H1 (cell line): ENCODE measurements at regions not wholly inside any gene's neighbourhood (a gene's known extent, or its start where the extent isn't known, plus 50 kb on each side); places are given as distances from the start of the nearest gene placed in this dataset.

ENCODE experiments used
- CTCF ChIA-PET: fragments of 300-600 bp; sonication (Branson Sonifier 250); formaldehyde crosslinking; loops from one replicate; lab custom pipeline; 2021; ENCODE audit not compliant: partially characterized antibody; lab: Charles Lee
- POLR2A ChIA-PET: fragments of 300-600 bp; sonication (Branson Sonifier 250); formaldehyde crosslinking; loops from one replicate; lab custom pipeline; 2021; ENCODE audit warnings: inconsistent platforms; ENCODE audit not compliant: partially characterized antibody; lab: Charles Lee
- DNase-seq, 2 experiments: peaks; one replicate each; pipeline versions ENCODE4 v3.0.0 to v3.0.0-alpha.2; 2010 to 2022; ENCODE audit warnings: low spot score in 2 of 2, low read depth in 1 of 2, mixed read lengths in 1 of 2
- FAIRE-seq: peaks from 2 replicates; lab custom pipeline; 2011; peaks lifted over from hg19 to GRCh38; lab: Jason Lieb, UNC
- H2AFZ ChIP-seq: 2 replicates; pipeline ENCODE4 v1.8.1; 2012; ENCODE audit warnings: low read length, inconsistent platforms
- H2AK5ac ChIP-seq: 2 replicates; pipeline ENCODE4 v1.6.1; 2013; ENCODE audit warnings: low read depth, low read length
- H2BK120ac ChIP-seq: replicated peaks from 2 replicates; pipeline ENCODE3; 2013; ENCODE audit warnings: low read depth, low read length, inconsistent platforms
- H2BK12ac ChIP-seq: 2 replicates; pipeline ENCODE4 v1.6.1; 2013; ENCODE audit warnings: low read depth, low read length
- H2BK15ac ChIP-seq: 2 replicates; pipeline ENCODE4 v1.6.1; 2013; ENCODE audit warnings: low read length
- H2BK20ac ChIP-seq: 2 replicates; pipeline ENCODE4 v1.6.1; 2013; ENCODE audit warnings: low read length
- H2BK5ac ChIP-seq: 2 replicates; pipeline ENCODE4 v1.6.1; 2013; ENCODE audit warnings: low read depth, low read length
- H3K14ac ChIP-seq: 2 replicates; pipeline ENCODE4 v1.6.1; 2013; ENCODE audit warnings: inconsistent platforms; ENCODE audit not compliant: insufficient read length
- H3K18ac ChIP-seq: 2 replicates; pipeline ENCODE4 v1.6.1; 2013; ENCODE audit warnings: low read length; ENCODE audit errors: extremely low read depth
- H3K23ac ChIP-seq: 2 replicates; pipeline ENCODE4 v1.6.1; 2013; ENCODE audit warnings: inconsistent platforms; ENCODE audit not compliant: insufficient read length
- H3K23me2 ChIP-seq: 2 replicates; pipeline ENCODE4 v1.6.1; 2013; ENCODE audit warnings: low read depth, low read length
- H3K27ac ChIP-seq: 2 replicates; pipeline ENCODE4 v1.6.1; 2011; ENCODE audit warnings: low read depth, low read length, inconsistent platforms
- H3K27me3 ChIP-seq, 4 experiments: replicated peaks in 1 of 4; 1 replicate in 1 of 4; 2 replicates in 3 of 4; pipeline versions ENCODE4 v1.6.1 to v1.8.1; 2011 to 2013; ENCODE audit warnings: low read length in 3 of 4, mild to moderate bottlenecking in 3 of 4, inconsistent platforms in 2 of 4, mixed read lengths in 2 of 4, moderate library complexity in 1 of 4; ENCODE audit not compliant: control insufficient read depth in 3 of 4, insufficient read depth in 3 of 4; ENCODE audit errors: extremely low read depth in 1 of 4
- H3K36me3 ChIP-seq, 4 experiments: 2 replicates each; pipeline versions ENCODE4 v1.6.1 to v1.8.1; 2011 to 2013; ENCODE audit warnings: mild to moderate bottlenecking in 4 of 4, low read length in 3 of 4, moderate library complexity in 2 of 4, control low read depth in 1 of 4, inconsistent platforms in 1 of 4; ENCODE audit not compliant: insufficient read depth in 4 of 4, control insufficient read depth in 2 of 4
- H3K4ac ChIP-seq: replicated peaks from 2 replicates; pipeline ENCODE3; 2013; ENCODE audit warnings: low read length, low read depth, mixed read lengths, inconsistent platforms; ENCODE audit not compliant: insufficient read length
- H3K4me1 ChIP-seq, 4 experiments: replicated peaks in 1 of 4; 1 replicate in 1 of 4; 2 replicates in 3 of 4; pipeline versions ENCODE4 v1.6.1 to v1.8.1; 2011 to 2013; ENCODE audit warnings: low read length in 3 of 4, inconsistent platforms in 2 of 4, mixed read lengths in 1 of 4; ENCODE audit not compliant: insufficient read depth in 4 of 4, control insufficient read depth in 3 of 4
- H3K4me2 ChIP-seq, 2 experiments: 2 replicates each; pipeline versions ENCODE4 v1.6.1 to v1.8.1; 2011 to 2013; ENCODE audit warnings: low read depth in 2 of 2, low read length in 2 of 2, control low read depth in 1 of 2, inconsistent platforms in 1 of 2, mild to moderate bottlenecking in 1 of 2; ENCODE audit not compliant: insufficient read depth in 1 of 2
- H3K4me3 ChIP-seq, 4 experiments: fragments of 200-600, 300-600 bp in 1 of 4; sonication (generic), shearing (Covaris generic), sonication (Bioruptor Twin) in 1 of 4; 2 replicates each; pipeline versions ENCODE4 v1.5.1 to v1.8.1; 2011 to 2016; ENCODE audit warnings: low read length in 4 of 4, low read depth in 3 of 4, control low read depth in 2 of 4, inconsistent platforms in 2 of 4, mild to moderate bottlenecking in 2 of 4, mixed read lengths in 1 of 4, moderate library complexity in 1 of 4; ENCODE audit not compliant: insufficient read depth in 2 of 4; ENCODE audit errors: extremely low read depth in 1 of 4
- H3K56ac ChIP-seq: replicated peaks from 2 replicates; pipeline ENCODE3; 2013; ENCODE audit warnings: low read depth, mild to moderate bottlenecking, mixed read lengths, low read length, inconsistent platforms; ENCODE audit not compliant: insufficient read length
- H3K79me1 ChIP-seq: 2 replicates; pipeline ENCODE4 v1.6.1; 2013; ENCODE audit warnings: low read depth, low read length, control low read depth
- H3K79me2 ChIP-seq, 2 experiments: 2 replicates each; pipeline versions ENCODE4 v1.6.1 to v1.8.1; 2012 to 2013; ENCODE audit warnings: low read length in 2 of 2, mild to moderate bottlenecking in 2 of 2, inconsistent platforms in 1 of 2; ENCODE audit not compliant: insufficient read depth in 2 of 2, control insufficient read depth in 1 of 2
- H3K9ac ChIP-seq, 4 experiments: replicated peaks in 1 of 4; 1 replicate in 1 of 4; 2 replicates in 3 of 4; pipeline versions ENCODE4 v1.6.1 to v1.8.1; 2011 to 2013; ENCODE audit warnings: low read depth in 3 of 4, low read length in 3 of 4, control low read depth in 2 of 4, mild to moderate bottlenecking in 2 of 4, moderate library complexity in 2 of 4, inconsistent platforms in 1 of 4; ENCODE audit errors: extremely low read depth in 1 of 4
- H3K9me3 ChIP-seq, 2 experiments: 2 replicates each; pipeline versions ENCODE4 v1.6.1 to v1.8.1; 2012 to 2013; ENCODE audit warnings: mild to moderate bottlenecking in 2 of 2, moderate library complexity in 2 of 2, control low read depth in 1 of 2, inconsistent platforms in 1 of 2, low read depth in 1 of 2, low read length in 1 of 2, mixed read lengths in 1 of 2; ENCODE audit not compliant: insufficient read depth in 2 of 2
- H4K20me1 ChIP-seq, 2 experiments: replicated peaks in 1 of 2; 2 replicates each; pipeline versions ENCODE3 to v1.8.1; 2011 to 2013; ENCODE audit warnings: inconsistent platforms in 2 of 2, low read length in 2 of 2, mild to moderate bottlenecking in 1 of 2; ENCODE audit not compliant: insufficient read depth in 2 of 2, control insufficient read depth in 1 of 2
- H4K5ac ChIP-seq: 2 replicates; pipeline ENCODE4 v1.6.1; 2013; ENCODE audit warnings: low read length, low read depth, mixed read lengths, inconsistent platforms; ENCODE audit not compliant: insufficient read length
- H4K8ac ChIP-seq: 2 replicates; pipeline ENCODE4 v1.8.0; 2013; ENCODE audit warnings: mild to moderate bottlenecking, moderate library complexity, low read length, inconsistent platforms; ENCODE audit not compliant: insufficient read depth; ENCODE audit errors: extremely low read depth
- H4K91ac ChIP-seq: replicated peaks from 2 replicates; pipeline ENCODE3; 2013; ENCODE audit warnings: low read length, mixed read lengths, inconsistent platforms; ENCODE audit not compliant: insufficient read length
- ASH2L ChIP-seq: fragments of 200-600, 300-600 bp; sonication (generic); IDR thresholded peaks from one replicate; pipeline ENCODE4 v1.7.1; 2017; ENCODE audit warnings: low read length
- BACH1 ChIP-seq: IDR thresholded peaks from 2 replicates; pipeline ENCODE4 v1.6.1; 2012; ENCODE audit warnings: low read length, improper control_type of control experiment
- BRCA1 ChIP-seq: IDR thresholded peaks from 2 replicates; pipeline ENCODE4 v1.6.1; 2012; ENCODE audit warnings: low read depth, low read length, improper control_type of control experiment
- CHD1 ChIP-seq: IDR thresholded peaks from 2 replicates; pipeline ENCODE4 v1.6.1; 2012; ENCODE audit warnings: low read depth, low read length, improper control_type of control experiment
- GABPA ChIP-seq: IDR thresholded peaks from 2 replicates; pipeline ENCODE4 v1.6.1; 2011; ENCODE audit warnings: mild to moderate bottlenecking, low read length, moderate library complexity, borderline replicate concordance; ENCODE audit not compliant: insufficient read depth
- JUN ChIP-seq: IDR thresholded peaks from 2 replicates; pipeline ENCODE4 v1.6.1; 2011; ENCODE audit warnings: low read depth, mild to moderate bottlenecking, improper control_type of control experiment, low read length
- MAFK ChIP-seq: IDR thresholded peaks from 2 replicates; pipeline ENCODE4 v1.6.1; 2012; ENCODE audit warnings: low read depth, mild to moderate bottlenecking, improper control_type of control experiment, low read length
- POU5F1 ChIP-seq: IDR thresholded peaks from 2 replicates; pipeline ENCODE4 v1.6.1; 2011; ENCODE audit warnings: low read depth, mild to moderate bottlenecking, low read length, moderate library complexity
- RXRA ChIP-seq: IDR thresholded peaks from 2 replicates; pipeline ENCODE4 v1.6.1; 2011; ENCODE audit warnings: low read depth, mild to moderate bottlenecking, low read length, moderate library complexity; ENCODE audit not compliant: insufficient read depth
- SIX5 ChIP-seq: IDR thresholded peaks from 2 replicates; pipeline ENCODE4 v1.6.1; 2011; ENCODE audit warnings: mild to moderate bottlenecking, low read depth, low read length
- ZNF274 ChIP-seq: IDR thresholded peaks from 2 replicates; pipeline ENCODE4 v1.7.0; 2012; ENCODE audit warnings: low read length, borderline replicate concordance; ENCODE audit errors: extremely low read depth
- WGBS, 2 experiments: shearing (Covaris generic) in 1 of 2; methylation state at CpG; one replicate each; pipeline versions ENCODE4 v1.1.6 to v1.1.7; 2013 to 2015; ENCODE audit warnings: low lambda C conversion rate in 2 of 2, mixed read lengths in 2 of 2, inconsistent platforms in 1 of 2, low coverage in 1 of 2, missing lambda C conversion rate in 1 of 2; ENCODE audit not compliant: insufficient replicate concordance in 2 of 2, insufficient coverage in 1 of 2, insufficient read length in 1 of 2; ENCODE audit errors: extremely low coverage in 1 of 2, missing lambda C conversion rate in 1 of 2; 5-methylcytosine and 5-hydroxymethylcytosine counted together

DNA sequence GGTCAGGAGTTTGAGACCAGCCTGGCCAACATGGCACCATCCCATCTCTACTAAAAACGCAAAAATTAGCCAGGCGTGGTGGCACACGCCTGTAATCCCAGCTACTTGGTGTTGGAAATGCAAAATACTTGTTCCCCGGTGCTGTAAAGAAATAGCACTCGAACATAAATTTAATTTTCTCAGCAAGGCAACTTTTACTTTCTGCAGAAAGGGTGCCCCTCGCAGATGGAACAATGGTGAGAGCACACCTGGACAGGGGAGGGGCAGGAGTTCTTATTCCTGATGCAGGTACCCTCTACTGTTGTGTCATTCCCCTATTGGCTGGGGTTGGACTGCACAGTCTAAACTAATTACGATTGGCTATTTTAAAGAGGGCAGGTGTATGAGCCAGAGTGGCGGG, 139.7 kb downstream of the FHIP1A start:
- 74% methylated on average over 8 of the region's 8 CpGs; no CpG with 5 or more reads in 1 of the 2 experiments for WGBS, 2 experiments
- Histone ChIP-seq H4K20me1 (no peaks in the 10 kb centered on the region), H3K27ac (peak overlapping the region; percentile 39; the same call in 1 of the 2 replicates)

More for the DNA sequence above, 139.7 kb downstream of the FHIP1A start:
- H3K14ac ChIP-seq, result no peak overlapping the region
- peak overlapping the region; percentile 77; the same call in 1 of the 2 replicates for H2BK12ac ChIP-seq
- H2BK15ac ChIP-seq, result no peak overlapping the region
- no peak for FAIRE-seq
- no peak overlapping the region for H4K5ac ChIP-seq
- H3K36me3 ChIP-seq, result peaks cover 0 to 9% (median 0%) of the 10 kb centered on the region in 4 experiments; a peak in 2 of 8 replicates
- peak overlapping the region; percentile 71; the same call in 1 of the 2 replicates for H2AK5ac ChIP-seq
- ChIA-PET CTCF (no interaction called here), POLR2A (interaction anchor here (1.0 kb wide), 1 partner anchor 40 kb away, joined by 4 read pairs; no protein-coding TSS in a partner anchor)
- no peak overlapping the region for H3K18ac ChIP-seq
- H2BK20ac ChIP-seq, result no peak overlapping the region
- H2BK5ac ChIP-seq, result peak overlapping the region; percentile 82; the same call in 1 of the 2 replicates
- no peak overlapping the region for H3K23ac ChIP-seq
- no peak for DNase-seq
- H2AFZ ChIP-seq, result no peak overlapping the region
- no peak overlapping the region for H2BK120ac ChIP-seq
- H3K56ac ChIP-seq, result no peak overlapping the region
- H3K9me3 ChIP-seq, result no peaks in the 10 kb centered on the region
- H3K23me2 ChIP-seq, result no peaks in the 10 kb centered on the region
- H3K27me3 ChIP-seq, result no peaks in the 10 kb centered on the region
- 0 out of 4 replicates have a peak overlapping the region, but pooled peaks of 1 of the 2 experiments have one; percentile 9 for H3K4me2 ChIP-seq
- no peak overlapping the region for H3K9ac ChIP-seq
- TF ChIP-seq MAFK, result no peak
- TF ChIP-seq BRCA1, result no peak
- TF ChIP-seq SIX5, result no peak
- TF ChIP-seq ZNF274, result no peak
- TF ChIP-seq GABPA, result no peak
- TF ChIP-seq ASH2L, result no peak
- no peak for TF ChIP-seq BACH1
- TF ChIP-seq POU5F1, result no peak
- TF ChIP-seq CHD1, result no peak
- no peak for TF ChIP-seq RXRA
- no peak for TF ChIP-seq JUN
- TF ChIP-seq, all 59 proteins: peak for 0
- Histone ChIP-seq H4K91ac (no peak overlapping the region), H4K8ac (no peak overlapping the region), H3K4ac (no peak overlapping the region), H3K79me1 (peaks cover 3% of the 10 kb centered on the region; the same call in 1 of the 2 replicates), H3K79me2 (peaks cover 0 to 34% of the 10 kb centered on the region in 2 experiments; a peak in 2 of 4 replicates), H3K4me1 (peaks cover 3 to 11% (median 4%) of the 10 kb centered on the region in 4 experiments; a peak in 4 of 7 replicates), H3K4me3 (peak overlapping the region in 2 of 4 experiments; percentile 9 to 55; a peak in 3 of 8 replicates)
